Endothelial cell of umbilical vein (primary cell): ENCODE measurements at regions not wholly inside any gene's neighbourhood (a gene's known extent, or its start where the extent isn't known, plus 50 kb on each side); places are given as distances from the start of the nearest gene placed in this dataset.

Source experiments
- BruUV-seq: library from RNA; stranded (reverse); fragments of 400-500 nt; replicated peaks from 2 replicates; lab custom pipeline; 2021; lab: Mats Ljungman, UMichigan
- CTCF ChIA-PET: fragments of 300-600, 350-600 bp; sonication (Branson Sonifier 250); formaldehyde crosslinking; loops from one replicate; lab custom pipeline; 2021; ENCODE audit warnings: antibody characterized with exemption, inconsistent platforms; lab: Charles Lee
- POLR2A ChIA-PET: fragments of 300-600, 350-600 bp; sonication (Branson Sonifier 250); formaldehyde crosslinking; loops from one replicate; lab custom pipeline; 2021; ENCODE audit warnings: antibody characterized with exemption, inconsistent platforms; lab: Charles Lee
- DNase-seq: peaks from one replicate; pipeline ENCODE4 v3.0.0-alpha.2; 2011; ENCODE audit warnings: low read depth, low spot score
- FAIRE-seq: peaks from 2 replicates; lab custom pipeline; 2011; peaks lifted over from hg19 to GRCh38; lab: Jason Lieb, UNC
- H2AFZ ChIP-seq: 2 replicates; pipeline ENCODE4 v1.6.0; 2012; ENCODE audit warnings: low read depth, low read length, control low read depth, inconsistent platforms
- H3K27ac ChIP-seq: 2 replicates; pipeline ENCODE4 v1.5.1; 2011; ENCODE audit warnings: low read depth, mild to moderate bottlenecking, control low read depth, low read length, moderate library complexity; ENCODE audit not compliant: insufficient read depth
- H3K27me3 ChIP-seq, 2 experiments: 2 replicates each; pipeline versions ENCODE4 v1.6.0 to v1.6.1; 2011; ENCODE audit warnings: low read length in 2 of 2, mixed read lengths in 1 of 2; ENCODE audit not compliant: control insufficient read depth in 2 of 2, insufficient read depth in 2 of 2
- H3K36me3 ChIP-seq, 2 experiments: 2 replicates in 1 of 2; 3 replicates in 1 of 2; pipeline ENCODE4 v1.5.1; 2011; ENCODE audit warnings: low read length in 2 of 2, mild to moderate bottlenecking in 1 of 2, moderate library complexity in 1 of 2; ENCODE audit not compliant: control insufficient read depth in 2 of 2, insufficient read depth in 2 of 2; ENCODE audit errors: extremely low read depth in 1 of 2
- H3K4me1 ChIP-seq: 3 replicates; pipeline ENCODE4 v1.5.1; 2011; ENCODE audit warnings: mild to moderate bottlenecking, low read length; ENCODE audit not compliant: control insufficient read depth, insufficient read depth; ENCODE audit errors: extremely low read depth
- H3K4me2 ChIP-seq: 2 replicates; pipeline ENCODE4 v1.6.1; 2011; ENCODE audit warnings: low read length, control low read depth, mixed read lengths; ENCODE audit not compliant: insufficient read depth
- H3K4me3 ChIP-seq, 3 experiments: fragments of 200-600 bp in 1 of 3; sonication (generic), shearing (Covaris generic) in 1 of 3; replicated peaks in 1 of 3; 2 replicates each; pipeline ENCODE4 v1.5.1; 2011 to 2016; ENCODE audit warnings: control low read depth in 3 of 3, low read length in 3 of 3, mild to moderate bottlenecking in 2 of 3, inconsistent platforms in 1 of 3, low read depth in 1 of 3, moderate library complexity in 1 of 3; ENCODE audit not compliant: insufficient read depth in 1 of 3
- H3K79me2 ChIP-seq: 2 replicates; pipeline ENCODE4 v1.6.0; 2012; ENCODE audit warnings: low read length, inconsistent platforms; ENCODE audit not compliant: control insufficient read depth, insufficient read depth
- H3K9ac ChIP-seq: replicated peaks from 2 replicates; pipeline ENCODE3; 2011; ENCODE audit warnings: low read length, control low read depth; ENCODE audit not compliant: insufficient read depth; ENCODE audit errors: extremely low read depth
- H3K9me1 ChIP-seq: replicated peaks from 3 replicates; pipeline ENCODE4 v1.6.0; 2011; ENCODE audit warnings: mild to moderate bottlenecking, low read length; ENCODE audit not compliant: control insufficient read depth, insufficient read depth; ENCODE audit errors: extremely low read depth
- H3K9me3 ChIP-seq: replicated peaks from 2 replicates; pipeline ENCODE4 v1.5.1; 2012; ENCODE audit warnings: low read length, inconsistent platforms; ENCODE audit not compliant: control insufficient read depth, insufficient read depth
- H4K20me1 ChIP-seq: replicated peaks from 2 replicates; pipeline ENCODE3; 2011; ENCODE audit warnings: mild to moderate bottlenecking, low read length; ENCODE audit not compliant: control insufficient read depth, insufficient read depth; ENCODE audit errors: extremely low read depth
- EZH2 ChIP-seq: IDR thresholded peaks from 2 replicates; pipeline ENCODE4 v1.6.1; 2012; ENCODE audit warnings: borderline replicate concordance, low read depth, mild to moderate bottlenecking, moderate library complexity, low read length, inconsistent platforms; ENCODE audit not compliant: severe bottlenecking
- FOS ChIP-seq: IDR thresholded peaks from 2 replicates; pipeline ENCODE4 v1.6.1; 2011; ENCODE audit warnings: mild to moderate bottlenecking, low read length, moderate library complexity, borderline replicate concordance; ENCODE audit not compliant: insufficient read depth
- GATA2 ChIP-seq: IDR thresholded peaks from 2 replicates; pipeline ENCODE4 v1.7.0; 2011; ENCODE audit warnings: low read depth, mild to moderate bottlenecking, moderate library complexity, mixed read lengths, low read length; ENCODE audit not compliant: insufficient read length, insufficient read depth
- JUN ChIP-seq: IDR thresholded peaks from 2 replicates; pipeline ENCODE4 v1.6.1; 2011; ENCODE audit warnings: borderline replicate concordance, low read depth; ENCODE audit not compliant: insufficient read length, insufficient read depth
- MAX ChIP-seq: IDR thresholded peaks from 2 replicates; pipeline ENCODE4 v1.6.1; 2011; ENCODE audit not compliant: insufficient read depth, insufficient read length
- MYC ChIP-seq: IDR thresholded peaks from one replicate; pipeline ENCODE4 v1.6.1; 2011; ENCODE audit warnings: mild to moderate bottlenecking, low read depth, low read length
- POLR2A ChIP-seq: IDR thresholded peaks from 2 replicates; pipeline ENCODE4 v1.6.1; 2012; ENCODE audit warnings: low read depth, mild to moderate bottlenecking, control low read depth, low read length
- POLR2AphosphoS5 ChIP-seq: IDR thresholded peaks from 2 replicates; pipeline ENCODE4 v1.6.1; 2012; ENCODE audit warnings: low read depth, mild to moderate bottlenecking, control low read depth, low read length, moderate library complexity; ENCODE audit not compliant: insufficient read depth
- dilution Hi-C: fragments of 300-500 bp; cut with MboI; formaldehyde crosslinking; loops from one replicate; pipeline ENCODE4 v1.15.0; 2019; ENCODE audit warnings: low sequenced_read_pairs; ENCODE audit not compliant: extremely low pct_ligation_motif_present
- intact Hi-C: fragments of 100-400 bp; cut with micrococcal nuclease; formaldehyde crosslinking; loops from one replicate; pipeline ENCODE4 v1.10.0; 2022
- TF ChIP-seq, protein P1 (sequence below), 2 donors: IDR thresholded peaks; 1 replicate in 1 of 2; 2 replicates in 1 of 2; pipeline ENCODE4 v1.5.1; 2011; ENCODE audit warnings: low read length in 2 of 2, mild to moderate bottlenecking in 2 of 2, moderate library complexity in 2 of 2, control low read depth in 1 of 2, inconsistent platforms in 1 of 2, low read depth in 1 of 2; ENCODE audit not compliant: insufficient read depth in 1 of 2; ENCODE audit errors: extremely low read depth in 1 of 2

GRCh38 chr13:87887459-87888123 is 216.4 kb downstream of the SLITRK5 start:
- POLR2A ChIA-PET, result no interaction called here

GRCh38 chr13:87889254-87889653 is 218.1 kb downstream of the SLITRK5 start:
- H3K4me2 ChIP-seq, result no peak overlapping the region
- TF ChIP-seq, protein P1, sequence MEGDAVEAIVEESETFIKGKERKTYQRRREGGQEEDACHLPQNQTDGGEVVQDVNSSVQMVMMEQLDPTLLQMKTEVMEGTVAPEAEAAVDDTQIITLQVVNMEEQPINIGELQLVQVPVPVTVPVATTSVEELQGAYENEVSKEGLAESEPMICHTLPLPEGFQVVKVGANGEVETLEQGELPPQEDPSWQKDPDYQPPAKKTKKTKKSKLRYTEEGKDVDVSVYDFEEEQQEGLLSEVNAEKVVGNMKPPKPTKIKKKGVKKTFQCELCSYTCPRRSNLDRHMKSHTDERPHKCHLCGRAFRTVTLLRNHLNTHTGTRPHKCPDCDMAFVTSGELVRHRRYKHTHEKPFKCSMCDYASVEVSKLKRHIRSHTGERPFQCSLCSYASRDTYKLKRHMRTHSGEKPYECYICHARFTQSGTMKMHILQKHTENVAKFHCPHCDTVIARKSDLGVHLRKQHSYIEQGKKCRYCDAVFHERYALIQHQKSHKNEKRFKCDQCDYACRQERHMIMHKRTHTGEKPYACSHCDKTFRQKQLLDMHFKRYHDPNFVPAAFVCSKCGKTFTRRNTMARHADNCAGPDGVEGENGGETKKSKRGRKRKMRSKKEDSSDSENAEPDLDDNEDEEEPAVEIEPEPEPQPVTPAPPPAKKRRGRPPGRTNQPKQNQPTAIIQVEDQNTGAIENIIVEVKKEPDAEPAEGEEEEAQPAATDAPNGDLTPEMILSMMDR (IDR thresholded peaks at IDR 0.05; ENCODE audit: extremely low read depth in 1 of 2, insufficient read depth in 1 of 2, low read depth in 1 of 2, low read length in 2 of 2), result no peak
- no peak for TF ChIP-seq POLR2AphosphoS5
- no peak for TF ChIP-seq EZH2
- TF ChIP-seq GATA2, result no peak
- TF ChIP-seq FOS, result no peak
- TF ChIP-seq MAX, result no peak
- no peak for TF ChIP-seq MYC
- no peak for TF ChIP-seq POLR2A
- TF ChIP-seq JUN, result no peak
- H2AFZ ChIP-seq, result no peak overlapping the region
- POLR2A ChIA-PET, result no interaction called here
- H3K9me1 ChIP-seq, result no peaks in the 10 kb centered on the region
- no TSS peak for BruUV-seq
- no peak for DNase-seq
- CTCF ChIA-PET, result no interaction called here
- no peaks in the 10 kb centered on the region for H3K4me1 ChIP-seq
- H3K79me2 ChIP-seq, result no peaks in the 10 kb centered on the region
- intact Hi-C loops (no loop called here), dilution Hi-C loops (no loop called here)
- H3K9ac ChIP-seq, result no peak overlapping the region
- H3K27me3 ChIP-seq, result no peaks in the 10 kb centered on the region
- H4K20me1 ChIP-seq, result no peaks in the 10 kb centered on the region
- H3K27ac ChIP-seq, result no peak overlapping the region
- no peaks in the 10 kb centered on the region for H3K36me3 ChIP-seq
- no peak for FAIRE-seq
- H3K4me3 ChIP-seq, result no peak overlapping the region
- no peaks in the 10 kb centered on the region for H3K9me3 ChIP-seq

More at GRCh38 chr13:87887459-87888123, 216.4 kb downstream of the SLITRK5 start:
- CTCF ChIA-PET, result no interaction called here
- no peak overlapping the region for H3K4me2 ChIP-seq
- H3K36me3 ChIP-seq, result no peaks in the 10 kb centered on the region
- FAIRE-seq (no peak), DNase-seq (no peak)
- no peaks in the 10 kb centered on the region for H3K79me2 ChIP-seq
- no peak overlapping the region for H3K4me3 ChIP-seq
- H3K9ac ChIP-seq, result no peak overlapping the region
- intact Hi-C loops, result no loop called here
- TF ChIP-seq POLR2AphosphoS5 (no peak), MYC (no peak)
- H3K4me1 ChIP-seq, result no peaks in the 10 kb centered on the region
- BruUV-seq, result no TSS peak
- no peaks in the 10 kb centered on the region for H3K9me3 ChIP-seq
- dilution Hi-C loops, result no loop called here
- no peak overlapping the region for H3K27ac ChIP-seq
- H3K27me3 ChIP-seq, result no peaks in the 10 kb centered on the region
- H2AFZ ChIP-seq, result no peak overlapping the region
- H3K9me1 ChIP-seq, result no peaks in the 10 kb centered on the region
- no peaks in the 10 kb centered on the region for H4K20me1 ChIP-seq
